A549 (cell line): ENCODE measurements at regions not wholly inside any gene's neighbourhood (a gene's known extent, or its start where the extent isn't known, plus 50 kb on each side); places are given as distances from the start of the nearest gene placed in this dataset.

Experiments
- CEBPB ChIP-seq, 2 experiments: fragments of >200 bp in 1 of 2; sonication (Bioruptor Twin) in 1 of 2; formaldehyde crosslinking in 1 of 2; IDR thresholded peaks; 2 replicates each; pipeline ENCODE4 v1.6.1; 2012 to 2016
- EHMT2 ChIP-seq: fragments of 200-600 bp; sonication (generic); IDR thresholded peaks from 2 replicates; pipeline ENCODE4 v1.6.1; 2016; ENCODE audit warnings: antibody characterized with exemption, low read depth, mild to moderate bottlenecking, moderate library complexity
- EP300 ChIP-seq, 2 experiments: fragments of >200 bp; sonication (Bioruptor Twin); formaldehyde crosslinking; IDR thresholded peaks; 2 replicates in 1 of 2; 3 replicates in 1 of 2; pipeline ENCODE4 v1.6.1; 2016 to 2017
- HDAC2 ChIP-seq: fragments of 200-600 bp; sonication (generic); IDR thresholded peaks from 2 replicates; pipeline ENCODE4 v1.6.1; 2016
- KDM1A ChIP-seq: fragments of 200-600 bp; sonication (generic); IDR thresholded peaks from 2 replicates; pipeline ENCODE4 v1.6.1; 2016; ENCODE audit warnings: low read depth, mild to moderate bottlenecking
- MAFK ChIP-seq: fragments of 450-650 bp; IDR thresholded peaks from 2 replicates; pipeline ENCODE4 v1.6.1; 2014; ENCODE audit not compliant: partially characterized antibody
- MYC ChIP-seq: IDR thresholded peaks from 2 replicates; pipeline ENCODE4 v1.6.1; 2012; ENCODE audit warnings: mild to moderate bottlenecking, inconsistent platforms, low read length, improper control_type of control experiment, borderline replicate concordance
- POLR2A ChIP-seq: IDR thresholded peaks from 2 replicates; pipeline ENCODE4 v1.6.1; 2012; ENCODE audit warnings: mild to moderate bottlenecking, low read length
- RFX5 ChIP-seq: fragments of 450-650 bp; IDR thresholded peaks from 2 replicates; pipeline ENCODE4 v1.7.1; 2014; ENCODE audit warnings: antibody characterized with exemption, mild to moderate bottlenecking, moderate library complexity
- RNF2 ChIP-seq: fragments of 200-600 bp; sonication (generic); IDR thresholded peaks from 2 replicates; pipeline ENCODE4 v1.6.1; 2016; ENCODE audit warnings: low read depth, mild to moderate bottlenecking, antibody characterized with exemption, moderate library complexity, borderline replicate concordance
- TF ChIP-seq, protein P1 (sequence below): fragments of >200 bp; sonication (Bioruptor Twin); formaldehyde crosslinking; IDR thresholded peaks from 3 replicates; pipeline ENCODE4 v1.5.1; 2016
- TF ChIP-seq, protein P2 (sequence below): fragments of 200-600 bp; sonication (generic); IDR thresholded peaks from 2 replicates; pipeline ENCODE4 v1.6.1; 2016; ENCODE audit warnings: antibody characterized with exemption, mild to moderate bottlenecking, moderate library complexity
- TF ChIP-seq, protein P3 (sequence below): IDR thresholded peaks from 2 replicates; pipeline ENCODE4 v1.6.1; 2012

DNA sequence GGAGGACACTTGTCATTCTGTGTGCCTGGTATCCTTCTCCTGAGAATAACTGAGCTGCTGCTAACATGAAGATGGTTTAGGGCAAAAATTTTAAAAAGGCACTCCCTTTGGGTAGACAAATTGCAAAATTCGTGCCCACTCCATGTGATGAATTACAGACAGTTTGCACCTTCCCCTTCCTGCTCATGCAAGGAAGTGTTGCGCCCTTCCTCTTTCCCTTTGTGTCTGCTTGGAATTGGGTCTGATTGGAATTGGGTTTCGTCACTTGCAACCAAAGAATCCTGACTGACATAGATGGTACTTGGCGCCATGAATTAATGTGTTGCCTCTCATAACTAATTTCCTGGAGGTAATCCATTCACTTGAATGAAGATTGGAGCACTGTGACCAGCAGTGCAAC, 62.3 kb upstream of the SHLD1 start:
- TF ChIP-seq, protein P1, sequence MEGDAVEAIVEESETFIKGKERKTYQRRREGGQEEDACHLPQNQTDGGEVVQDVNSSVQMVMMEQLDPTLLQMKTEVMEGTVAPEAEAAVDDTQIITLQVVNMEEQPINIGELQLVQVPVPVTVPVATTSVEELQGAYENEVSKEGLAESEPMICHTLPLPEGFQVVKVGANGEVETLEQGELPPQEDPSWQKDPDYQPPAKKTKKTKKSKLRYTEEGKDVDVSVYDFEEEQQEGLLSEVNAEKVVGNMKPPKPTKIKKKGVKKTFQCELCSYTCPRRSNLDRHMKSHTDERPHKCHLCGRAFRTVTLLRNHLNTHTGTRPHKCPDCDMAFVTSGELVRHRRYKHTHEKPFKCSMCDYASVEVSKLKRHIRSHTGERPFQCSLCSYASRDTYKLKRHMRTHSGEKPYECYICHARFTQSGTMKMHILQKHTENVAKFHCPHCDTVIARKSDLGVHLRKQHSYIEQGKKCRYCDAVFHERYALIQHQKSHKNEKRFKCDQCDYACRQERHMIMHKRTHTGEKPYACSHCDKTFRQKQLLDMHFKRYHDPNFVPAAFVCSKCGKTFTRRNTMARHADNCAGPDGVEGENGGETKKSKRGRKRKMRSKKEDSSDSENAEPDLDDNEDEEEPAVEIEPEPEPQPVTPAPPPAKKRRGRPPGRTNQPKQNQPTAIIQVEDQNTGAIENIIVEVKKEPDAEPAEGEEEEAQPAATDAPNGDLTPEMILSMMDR: no peak
- TF ChIP-seq MYC (no peak), MAFK (no peak), HDAC2 (no peak), POLR2A (no peak), EHMT2 (no peak), CEBPB (IDR thresholded peaks at IDR 0.05) (no peak), KDM1A (no peak), RFX5 (no peak), EP300 (IDR thresholded peaks at IDR 0.05) (no peak), RNF2 (no peak)
- TF ChIP-seq, protein P2, sequence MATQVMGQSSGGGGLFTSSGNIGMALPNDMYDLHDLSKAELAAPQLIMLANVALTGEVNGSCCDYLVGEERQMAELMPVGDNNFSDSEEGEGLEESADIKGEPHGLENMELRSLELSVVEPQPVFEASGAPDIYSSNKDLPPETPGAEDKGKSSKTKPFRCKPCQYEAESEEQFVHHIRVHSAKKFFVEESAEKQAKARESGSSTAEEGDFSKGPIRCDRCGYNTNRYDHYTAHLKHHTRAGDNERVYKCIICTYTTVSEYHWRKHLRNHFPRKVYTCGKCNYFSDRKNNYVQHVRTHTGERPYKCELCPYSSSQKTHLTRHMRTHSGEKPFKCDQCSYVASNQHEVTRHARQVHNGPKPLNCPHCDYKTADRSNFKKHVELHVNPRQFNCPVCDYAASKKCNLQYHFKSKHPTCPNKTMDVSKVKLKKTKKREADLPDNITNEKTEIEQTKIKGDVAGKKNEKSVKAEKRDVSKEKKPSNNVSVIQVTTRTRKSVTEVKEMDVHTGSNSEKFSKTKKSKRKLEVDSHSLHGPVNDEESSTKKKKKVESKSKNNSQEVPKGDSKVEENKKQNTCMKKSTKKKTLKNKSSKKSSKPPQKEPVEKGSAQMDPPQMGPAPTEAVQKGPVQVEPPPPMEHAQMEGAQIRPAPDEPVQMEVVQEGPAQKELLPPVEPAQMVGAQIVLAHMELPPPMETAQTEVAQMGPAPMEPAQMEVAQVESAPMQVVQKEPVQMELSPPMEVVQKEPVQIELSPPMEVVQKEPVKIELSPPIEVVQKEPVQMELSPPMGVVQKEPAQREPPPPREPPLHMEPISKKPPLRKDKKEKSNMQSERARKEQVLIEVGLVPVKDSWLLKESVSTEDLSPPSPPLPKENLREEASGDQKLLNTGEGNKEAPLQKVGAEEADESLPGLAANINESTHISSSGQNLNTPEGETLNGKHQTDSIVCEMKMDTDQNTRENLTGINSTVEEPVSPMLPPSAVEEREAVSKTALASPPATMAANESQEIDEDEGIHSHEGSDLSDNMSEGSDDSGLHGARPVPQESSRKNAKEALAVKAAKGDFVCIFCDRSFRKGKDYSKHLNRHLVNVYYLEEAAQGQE: no peak
- TF ChIP-seq, protein P3, sequence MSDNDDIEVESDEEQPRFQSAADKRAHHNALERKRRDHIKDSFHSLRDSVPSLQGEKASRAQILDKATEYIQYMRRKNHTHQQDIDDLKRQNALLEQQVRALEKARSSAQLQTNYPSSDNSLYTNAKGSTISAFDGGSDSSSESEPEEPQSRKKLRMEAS: no peak
